ENCODE measurements at regions not wholly inside any gene's neighbourhood (a gene's known extent, or its start where the extent isn't known, plus 50 kb on each side); places are given as distances from the start of the nearest gene placed in this dataset.

DNA sequence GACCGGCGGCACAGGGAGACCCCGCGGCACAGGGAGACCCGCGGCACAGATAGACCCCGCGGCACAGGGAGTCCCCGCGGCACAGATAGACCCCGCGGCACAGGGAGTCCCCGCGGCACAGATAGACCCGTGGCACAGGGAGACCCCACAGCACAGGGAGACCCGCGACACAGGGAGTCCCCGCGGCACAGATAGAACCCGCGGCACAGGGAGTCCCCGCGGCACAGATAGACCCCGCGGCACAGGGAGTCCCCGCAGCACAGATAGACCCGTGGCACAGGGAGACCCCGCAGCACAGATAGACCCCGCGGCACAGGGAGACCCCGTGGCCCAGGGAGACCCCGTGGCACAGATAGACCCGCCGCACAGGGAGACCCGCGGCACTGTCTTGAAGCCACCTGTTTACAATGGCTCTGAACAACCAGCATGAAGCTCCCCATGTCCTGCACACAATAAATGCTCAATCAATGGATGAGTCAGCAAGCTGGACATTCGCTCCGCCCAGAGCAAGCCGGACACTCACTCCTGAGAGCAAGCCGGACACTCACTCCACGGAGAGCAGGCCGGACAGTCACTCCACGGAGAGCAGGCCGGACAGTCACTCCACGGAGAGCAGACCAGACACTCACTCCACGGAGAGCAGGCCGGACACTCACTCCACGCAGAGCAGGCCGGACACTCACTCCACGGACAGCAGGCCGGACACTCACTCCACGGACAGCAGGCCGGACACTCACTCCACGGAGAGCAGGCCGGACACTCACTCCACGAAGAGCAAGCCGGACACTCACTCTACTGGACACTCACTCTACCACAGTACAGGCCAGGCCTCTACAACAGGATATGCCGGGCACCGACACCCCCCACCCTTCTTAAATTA, 121.9 kb downstream of the RFLNA start:
- H3K4me1 ChIP-seq (ENCODE audit: control insufficient read depth, insufficient read depth, low read length), result no peaks in the 10 kb centered on the region
- no peaks in the 10 kb centered on the region for H3K9me3 ChIP-seq (ENCODE audit: control insufficient read depth, insufficient read depth, low read length)
- Mint-ChIP-seq H3K4me3 (no peak overlapping the region), H3K4me1 (peaks cover 4 to 43% of the 10 kb centered on the region in 2 donors), H3K9me3 (no peaks in the 10 kb centered on the region), H3K27ac (no peak overlapping the region), H3K27me3 (ENCODE audit: low read depth in 2 of 2) (no peaks in the 10 kb centered on the region), H3K36me3 (peaks cover 7% of the 10 kb centered on the region)
- intact Hi-C loops (cut with micrococcal nuclease), result no loop called here
- H3K27me3 ChIP-seq (ENCODE audit: control insufficient read depth, insufficient read depth, low read length), result no peaks in the 10 kb centered on the region
- no peak overlapping the region for H3K27ac ChIP-seq (ENCODE audit: low read length)
- peaks cover 32% of the 10 kb centered on the region for H3K36me3 ChIP-seq (ENCODE audit: control insufficient read depth, insufficient read depth, low read length)
- no peak overlapping the region for H3K4me3 ChIP-seq (ENCODE audit: low read length)
- WGBS (ENCODE audit: insufficient coverage), result 96% methylated on average over 59 of the region's 59 CpGs
- DNase-seq (no peak), ATAC-seq (no peak)
- TF ChIP-seq, protein P1, sequence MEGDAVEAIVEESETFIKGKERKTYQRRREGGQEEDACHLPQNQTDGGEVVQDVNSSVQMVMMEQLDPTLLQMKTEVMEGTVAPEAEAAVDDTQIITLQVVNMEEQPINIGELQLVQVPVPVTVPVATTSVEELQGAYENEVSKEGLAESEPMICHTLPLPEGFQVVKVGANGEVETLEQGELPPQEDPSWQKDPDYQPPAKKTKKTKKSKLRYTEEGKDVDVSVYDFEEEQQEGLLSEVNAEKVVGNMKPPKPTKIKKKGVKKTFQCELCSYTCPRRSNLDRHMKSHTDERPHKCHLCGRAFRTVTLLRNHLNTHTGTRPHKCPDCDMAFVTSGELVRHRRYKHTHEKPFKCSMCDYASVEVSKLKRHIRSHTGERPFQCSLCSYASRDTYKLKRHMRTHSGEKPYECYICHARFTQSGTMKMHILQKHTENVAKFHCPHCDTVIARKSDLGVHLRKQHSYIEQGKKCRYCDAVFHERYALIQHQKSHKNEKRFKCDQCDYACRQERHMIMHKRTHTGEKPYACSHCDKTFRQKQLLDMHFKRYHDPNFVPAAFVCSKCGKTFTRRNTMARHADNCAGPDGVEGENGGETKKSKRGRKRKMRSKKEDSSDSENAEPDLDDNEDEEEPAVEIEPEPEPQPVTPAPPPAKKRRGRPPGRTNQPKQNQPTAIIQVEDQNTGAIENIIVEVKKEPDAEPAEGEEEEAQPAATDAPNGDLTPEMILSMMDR (IDR thresholded peaks at IDR 0.05), result no peak

DNA sequence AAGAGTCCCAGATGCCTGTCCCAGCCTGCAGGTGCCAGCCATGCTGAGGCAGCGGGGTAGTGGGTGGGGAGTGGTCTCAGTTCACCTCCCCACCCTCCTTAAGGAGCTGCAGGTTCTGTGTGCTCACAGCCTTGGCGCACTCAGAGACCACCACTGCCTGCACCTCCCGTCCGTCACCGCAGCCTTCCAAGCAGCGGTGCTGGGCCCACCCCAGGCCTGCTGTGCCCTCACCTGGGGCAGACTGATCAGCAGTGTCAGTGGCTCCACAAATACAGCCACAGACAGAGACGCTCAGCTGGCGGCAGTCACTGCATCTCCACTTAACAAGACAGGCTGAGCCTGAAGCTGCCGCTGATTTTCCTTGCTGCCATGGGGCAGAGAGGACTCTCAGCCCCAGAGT, 120.2 kb downstream of the RFLNA start:
- H3K27ac Mint-ChIP-seq, result no peak overlapping the region
- peaks cover 7% of the 10 kb centered on the region for H3K36me3 Mint-ChIP-seq
- peaks cover 4 to 48% of the 10 kb centered on the region in 2 donors for H3K4me1 Mint-ChIP-seq
- no peak overlapping the region for H3K4me3 Mint-ChIP-seq
- H3K27me3 Mint-ChIP-seq (ENCODE audit: low read depth in 2 of 2), result no peaks in the 10 kb centered on the region
- no peaks in the 10 kb centered on the region for H3K9me3 Mint-ChIP-seq
- Histone ChIP-seq H3K4me1 (ENCODE audit: control insufficient read depth, insufficient read depth, low read length) (no peaks in the 10 kb centered on the region), H3K36me3 (ENCODE audit: control insufficient read depth, insufficient read depth, low read length) (peaks cover 27% of the 10 kb centered on the region), H3K27me3 (ENCODE audit: control insufficient read depth, insufficient read depth, low read length) (no peaks in the 10 kb centered on the region), H3K27ac (ENCODE audit: low read length) (no peak overlapping the region), H3K4me3 (ENCODE audit: low read length) (no peak overlapping the region), H3K9me3 (ENCODE audit: control insufficient read depth, insufficient read depth, low read length) (no peaks in the 10 kb centered on the region)
- no peak for DNase-seq
- intact Hi-C loops (cut with micrococcal nuclease), result no loop called here
- no peak for ATAC-seq
- 96% methylated on average over 8 of the region's 9 CpGs for WGBS (ENCODE audit: insufficient coverage)
- TF ChIP-seq, protein P1 (IDR thresholded peaks at IDR 0.05), result no peak

DNA sequence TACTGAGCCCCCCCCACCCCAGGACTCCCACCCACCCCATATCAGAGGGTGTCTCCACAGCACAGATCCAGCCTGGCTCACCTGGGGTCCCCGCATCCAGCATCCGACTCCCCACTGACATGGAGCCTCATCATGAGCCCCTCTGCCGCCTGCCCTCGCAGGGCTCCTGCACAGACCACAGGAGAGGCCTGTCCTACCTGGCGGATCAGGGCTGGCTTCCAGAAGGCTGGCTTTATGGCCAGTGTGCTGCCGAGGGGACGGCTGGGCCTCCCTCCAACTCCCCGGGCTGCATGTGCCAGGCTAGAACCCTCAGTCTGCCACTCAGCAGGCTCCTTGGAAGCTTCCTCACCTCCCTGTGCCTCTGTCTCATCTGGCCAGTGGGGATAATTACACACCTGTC, 119.0 kb downstream of the RFLNA start:
- no peaks in the 10 kb centered on the region for H3K27me3 Mint-ChIP-seq (ENCODE audit: low read depth in 2 of 2)
- H3K27ac Mint-ChIP-seq, result peak overlapping the region in 1 of 2 donors; percentile 72
- DNase-seq, result no peak
- H3K36me3 ChIP-seq (ENCODE audit: control insufficient read depth, insufficient read depth, low read length), result peaks cover 18% of the 10 kb centered on the region
- ATAC-seq, result no peak
- peaks cover 2% of the 10 kb centered on the region for H3K36me3 Mint-ChIP-seq
- no peaks in the 10 kb centered on the region for H3K4me1 ChIP-seq (ENCODE audit: control insufficient read depth, insufficient read depth, low read length)
- H3K9me3 Mint-ChIP-seq, result no peaks in the 10 kb centered on the region
- H3K9me3 ChIP-seq (ENCODE audit: control insufficient read depth, insufficient read depth, low read length), result no peaks in the 10 kb centered on the region
- 95% methylated on average over 8 of the region's 8 CpGs for WGBS (ENCODE audit: insufficient coverage)
- TF ChIP-seq, protein P1 (IDR thresholded peaks at IDR 0.05), result no peak
- no peak overlapping the region for H3K4me3 ChIP-seq (ENCODE audit: low read length)
- no peaks in the 10 kb centered on the region for H3K27me3 ChIP-seq (ENCODE audit: control insufficient read depth, insufficient read depth, low read length)
- H3K27ac ChIP-seq (ENCODE audit: low read length), result no peak overlapping the region
- peaks cover 4 to 50% of the 10 kb centered on the region in 2 donors for H3K4me1 Mint-ChIP-seq
- no peak overlapping the region for H3K4me3 Mint-ChIP-seq
- intact Hi-C loops (cut with micrococcal nuclease), result no loop called here
